Stomach (tissue), 8 donors: ENCODE measurements at regions not wholly inside any gene's neighbourhood (a gene's known extent, or its start where the extent isn't known, plus 50 kb on each side); places are given as distances from the start of the nearest gene placed in this dataset.

Experiments used
- DNase-seq, 2 donors: peaks; one replicate each; pipeline versions ENCODE4 v3.0.0 to v3.0.0-alpha.2; 2013 to 2019
- H3K27ac ChIP-seq, 5 donors: fragments of 200-600 bp in 4 of 5; sonication (generic) in 4 of 5; one replicate each; pipeline ENCODE4 v1.5.1; 2013 to 2019; ENCODE audit warnings: mild to moderate bottlenecking in 1 of 5, moderate library complexity in 1 of 5
- H3K27me3 ChIP-seq, 3 donors: fragments of 200-600 bp; sonication (generic); one replicate each; pipeline ENCODE4 v1.5.1; 2017 to 2019; ENCODE audit warnings: mixed run types in 1 of 3
- H3K36me3 ChIP-seq, 4 donors: fragments of 200-600 bp; sonication (generic); 1 replicate in 3 of 4; 2 replicates in 1 of 4; pipeline ENCODE4 v1.5.1; 2016 to 2019
- H3K4me1 ChIP-seq, 4 donors: fragments of 200-600 bp; sonication (generic); one replicate each; pipeline ENCODE4 v1.5.1; 2016 to 2019
- H3K4me3 ChIP-seq, 4 donors: fragments of 200-600 bp; sonication (generic) in 3 of 4; one replicate each; pipeline ENCODE4 v1.5.1; 2016 to 2019; ENCODE audit warnings: mild to moderate bottlenecking in 1 of 4
- H3K9me3 ChIP-seq, 4 donors: fragments of 200-600 bp; sonication (generic); one replicate each; pipeline ENCODE4 v1.5.1; 2016 to 2019
- EP300 ChIP-seq: sonication (generic); formaldehyde crosslinking; IDR thresholded peaks from one replicate; pipeline ENCODE4 v1.6.1; 2017; ENCODE audit warnings: antibody characterized with exemption
- POLR2A ChIP-seq, 4 donors: fragments of 450-650 bp; IDR thresholded peaks; one replicate each; pipeline ENCODE4 v1.6.1; 2016; ENCODE audit warnings: antibody characterized with exemption in 4 of 4, control low read depth in 2 of 4, mild to moderate bottlenecking in 1 of 4, moderate library complexity in 1 of 4
- POLR2AphosphoS5 ChIP-seq, 3 donors: sonication (generic); formaldehyde crosslinking; IDR thresholded peaks; one replicate each; pipeline ENCODE4 v1.6.1; 2016; ENCODE audit warnings: antibody characterized with exemption in 3 of 3
- WGBS, 5 donors: extraction: QIAGEN DNeasy Blood & Tissue Kit in 3 of 5; methylation state at CpG; one replicate each; pipeline versions ENCODE4 v1.1.5 to v1.1.7; 2013 to 2018; 5-methylcytosine and 5-hydroxymethylcytosine counted together
- intact Hi-C: fragments of 100-400 bp; cut with DNase I; formaldehyde crosslinking; loops from one replicate; pipeline ENCODE4 v1.15.1; 2023; ENCODE audit warnings: low total_unique reads
- TF ChIP-seq, protein P1 (sequence below), 7 experiments: fragments of 450-650 bp in 4 of 7; fragments of 200-600 bp in 3 of 7; sonication (generic) in 3 of 7; IDR thresholded peaks; one replicate each; pipeline ENCODE4 v1.5.1; 2016 to 2019; ENCODE audit warnings: antibody characterized with exemption in 7 of 7, control low read depth in 2 of 7, mild to moderate bottlenecking in 1 of 7
- donor health status: healthy with polysubstance abuse.
- donor health status: Bipolar disorder and iron deficiency.
- donor health status: healthy.

DNA sequence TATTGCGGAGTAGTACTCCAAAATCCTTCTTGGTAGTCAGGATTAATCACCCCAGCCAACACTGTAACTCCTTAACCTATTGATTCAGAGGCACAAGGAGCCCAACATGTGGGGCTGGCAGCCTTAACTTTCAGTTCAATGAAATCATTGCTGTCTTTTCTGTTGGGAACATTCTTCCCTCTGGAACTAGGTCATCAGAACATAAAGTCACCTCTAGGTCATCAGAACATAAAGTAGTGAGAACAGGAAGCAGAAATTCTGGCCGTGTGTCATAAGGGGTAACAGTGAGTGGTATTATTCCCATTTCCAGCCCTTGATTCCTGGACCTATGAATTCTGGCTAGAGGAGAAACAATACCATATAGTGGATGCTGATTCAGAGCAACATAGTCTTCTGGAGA lies 71.5 kb upstream of the TNIK start:
- WGBS, 5 donors: 65 to 75% (median 70%) methylated on average over 2 of the region's 2 CpGs

DNA sequence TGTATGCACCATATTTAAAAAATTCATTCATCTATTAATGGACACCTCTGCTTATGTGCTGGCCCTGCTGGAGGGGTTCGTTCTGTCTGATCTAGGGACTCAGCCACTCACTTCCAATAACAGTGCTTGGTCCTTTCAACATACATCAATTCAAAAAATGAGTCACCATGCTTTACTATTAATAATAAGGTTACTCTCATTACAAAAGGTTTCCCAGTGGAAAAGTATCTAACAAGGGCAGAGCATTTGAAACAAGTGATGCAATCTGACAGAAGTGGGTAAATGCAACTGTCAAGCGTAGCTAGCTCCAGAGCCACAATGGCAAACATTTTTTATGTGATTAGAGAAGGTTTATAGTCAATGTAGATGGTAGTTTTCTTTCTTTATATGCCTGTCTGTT lies 67.9 kb upstream of the TNIK start:
- TF ChIP-seq POLR2A (IDR thresholded peaks at IDR 0.05): no peak
- TF ChIP-seq EP300: no peak
- TF ChIP-seq, protein P1, sequence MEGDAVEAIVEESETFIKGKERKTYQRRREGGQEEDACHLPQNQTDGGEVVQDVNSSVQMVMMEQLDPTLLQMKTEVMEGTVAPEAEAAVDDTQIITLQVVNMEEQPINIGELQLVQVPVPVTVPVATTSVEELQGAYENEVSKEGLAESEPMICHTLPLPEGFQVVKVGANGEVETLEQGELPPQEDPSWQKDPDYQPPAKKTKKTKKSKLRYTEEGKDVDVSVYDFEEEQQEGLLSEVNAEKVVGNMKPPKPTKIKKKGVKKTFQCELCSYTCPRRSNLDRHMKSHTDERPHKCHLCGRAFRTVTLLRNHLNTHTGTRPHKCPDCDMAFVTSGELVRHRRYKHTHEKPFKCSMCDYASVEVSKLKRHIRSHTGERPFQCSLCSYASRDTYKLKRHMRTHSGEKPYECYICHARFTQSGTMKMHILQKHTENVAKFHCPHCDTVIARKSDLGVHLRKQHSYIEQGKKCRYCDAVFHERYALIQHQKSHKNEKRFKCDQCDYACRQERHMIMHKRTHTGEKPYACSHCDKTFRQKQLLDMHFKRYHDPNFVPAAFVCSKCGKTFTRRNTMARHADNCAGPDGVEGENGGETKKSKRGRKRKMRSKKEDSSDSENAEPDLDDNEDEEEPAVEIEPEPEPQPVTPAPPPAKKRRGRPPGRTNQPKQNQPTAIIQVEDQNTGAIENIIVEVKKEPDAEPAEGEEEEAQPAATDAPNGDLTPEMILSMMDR (IDR thresholded peaks at IDR 0.05): no peak
- TF ChIP-seq POLR2AphosphoS5 (IDR thresholded peaks at IDR 0.05): no peak
- Histone ChIP-seq H3K27ac (no peak overlapping the region), H3K27me3 (no peaks in the 10 kb centered on the region), H3K9me3 (no peaks in the 10 kb centered on the region), H3K4me3 (no peak overlapping the region), H3K4me1 (peaks cover 0 to 20% (median 3%) of the 10 kb centered on the region in 4 donors), H3K36me3 (no peaks in the 10 kb centered on the region)
- intact Hi-C loops: no loop called here
- 93 to 98% (median 95%) methylated on average over 2 of the region's 2 CpGs for WGBS, 5 donors
- DNase-seq: no peak

More for the DNA sequence above, 71.5 kb upstream of the TNIK start:
- no peak for TF ChIP-seq POLR2A (IDR thresholded peaks at IDR 0.05)
- no peak for TF ChIP-seq EP300
- TF ChIP-seq, protein P1 (IDR thresholded peaks at IDR 0.05): no peak
- no peak for TF ChIP-seq POLR2AphosphoS5 (IDR thresholded peaks at IDR 0.05)
- Histone ChIP-seq H3K36me3 (no peaks in the 10 kb centered on the region), H3K27ac (no peak overlapping the region), H3K9me3 (no peaks in the 10 kb centered on the region), H3K4me3 (no peak overlapping the region), H3K27me3 (no peaks in the 10 kb centered on the region), H3K4me1 (no peaks in the 10 kb centered on the region)
- DNase-seq: no peak
- intact Hi-C loops: no loop called here

DNA sequence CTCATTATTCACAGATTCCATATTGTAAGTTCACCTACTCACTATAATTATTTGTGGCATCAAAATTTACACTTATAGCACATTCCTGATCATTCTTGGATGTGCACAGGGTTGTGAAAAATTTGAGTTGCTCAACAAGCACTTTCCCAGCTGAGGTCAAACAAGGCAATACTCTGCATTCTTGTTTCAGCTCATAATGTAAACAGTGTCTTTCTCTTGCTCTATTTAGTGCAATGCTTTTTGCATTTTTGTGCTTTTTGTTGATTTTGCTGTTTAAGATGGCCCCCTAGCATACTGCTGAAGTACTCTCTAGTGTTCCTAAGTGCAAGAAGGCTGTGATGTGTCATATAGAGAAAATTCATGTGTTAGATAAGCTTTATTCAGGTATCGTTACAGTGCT lies 66.7 kb upstream of the TNIK start:
- H3K4me3 ChIP-seq: no peak overlapping the region
- DNase-seq: no peak
- no peaks in the 10 kb centered on the region for H3K27me3 ChIP-seq
- 59 to 72% (median 61%) methylated on average over 1 of the region's 1 CpG for WGBS, 5 donors
- intact Hi-C loops: no loop called here
- peaks cover 0 to 20% (median 3%) of the 10 kb centered on the region in 4 donors for H3K4me1 ChIP-seq
- no peak overlapping the region for H3K27ac ChIP-seq
- TF ChIP-seq, protein P1 (IDR thresholded peaks at IDR 0.05): no peak
- TF ChIP-seq POLR2AphosphoS5 (IDR thresholded peaks at IDR 0.05): no peak
- no peak for TF ChIP-seq EP300
- TF ChIP-seq POLR2A (IDR thresholded peaks at IDR 0.05): no peak
- H3K9me3 ChIP-seq: no peaks in the 10 kb centered on the region
- H3K36me3 ChIP-seq: no peaks in the 10 kb centered on the region

DNA sequence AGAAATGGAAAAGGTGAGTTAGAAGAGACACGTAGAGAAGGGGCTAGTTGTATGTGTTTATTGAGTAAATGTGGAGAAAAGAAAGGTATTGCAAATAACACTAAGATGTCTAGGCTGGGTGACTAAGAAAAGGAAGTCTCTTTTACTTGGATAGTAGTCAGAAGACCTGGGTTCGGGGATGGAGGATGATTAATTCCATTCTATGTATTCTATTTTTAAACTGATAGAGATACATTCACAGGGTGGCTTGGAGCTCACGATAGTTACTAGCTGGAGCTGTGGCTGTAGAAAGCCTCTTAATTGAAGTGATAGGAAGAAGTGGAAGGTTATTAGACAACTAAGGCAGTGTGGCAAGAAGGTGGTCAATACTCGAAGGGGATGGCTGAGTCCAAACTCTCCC lies 65.9 kb upstream of the TNIK start:
- H3K4me3 ChIP-seq: no peak overlapping the region
- no peak for DNase-seq
- no peaks in the 10 kb centered on the region for H3K36me3 ChIP-seq
- no peaks in the 10 kb centered on the region for H3K9me3 ChIP-seq
- intact Hi-C loops: no loop called here
- no peak overlapping the region for H3K27ac ChIP-seq
- H3K4me1 ChIP-seq: peaks cover 0 to 20% (median 3%) of the 10 kb centered on the region in 4 donors
- H3K27me3 ChIP-seq: no peaks in the 10 kb centered on the region
- TF ChIP-seq, protein P1 (IDR thresholded peaks at IDR 0.05): no peak
- no peak for TF ChIP-seq POLR2AphosphoS5 (IDR thresholded peaks at IDR 0.05)
- no peak for TF ChIP-seq POLR2A (IDR thresholded peaks at IDR 0.05)
- TF ChIP-seq EP300: no peak
- 85 to 95% (median 86%) methylated on average over 4 of the region's 4 CpGs for WGBS, 5 donors
